DMS79 treated with DMSO at 0.1 percent for 48 hours (cell line): ENCODE measurements at regions not wholly inside any gene's neighbourhood (a gene's known extent, or its start where the extent isn't known, plus 50 kb on each side); places are given as distances from the start of the nearest gene placed in this dataset.
"Not testable (repeated sequence)": the region's sequence is repeated elsewhere in the genome, so short reads cannot be mapped to it uniquely, and the experiment has no call there.

Experiments used
- DNase-seq: peaks from one replicate; lab custom pipeline; 2025; lab: John Stamatoyannopoulos, UW

DNA sequence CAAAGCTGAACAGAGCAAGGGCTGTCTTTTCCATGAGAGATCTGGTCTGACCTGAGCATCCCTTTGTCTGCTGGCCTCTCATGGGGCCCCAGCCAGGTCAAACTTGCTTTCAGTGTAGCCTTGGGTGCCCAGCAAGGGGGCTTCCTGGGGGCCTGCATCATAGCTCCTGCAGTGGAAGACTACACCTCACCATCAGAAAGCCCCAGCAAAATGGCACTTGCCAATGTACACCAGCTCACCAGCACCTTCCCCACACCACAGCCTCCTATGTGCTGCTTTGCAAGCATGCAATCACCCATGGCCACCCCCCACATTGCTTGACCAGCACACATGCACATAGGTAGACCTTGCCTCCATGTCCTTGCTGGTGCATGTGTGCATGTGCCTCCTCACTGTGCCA is 1478.1 kb downstream of the FSTL5 start:
- DNase-seq: no peak

DNA sequence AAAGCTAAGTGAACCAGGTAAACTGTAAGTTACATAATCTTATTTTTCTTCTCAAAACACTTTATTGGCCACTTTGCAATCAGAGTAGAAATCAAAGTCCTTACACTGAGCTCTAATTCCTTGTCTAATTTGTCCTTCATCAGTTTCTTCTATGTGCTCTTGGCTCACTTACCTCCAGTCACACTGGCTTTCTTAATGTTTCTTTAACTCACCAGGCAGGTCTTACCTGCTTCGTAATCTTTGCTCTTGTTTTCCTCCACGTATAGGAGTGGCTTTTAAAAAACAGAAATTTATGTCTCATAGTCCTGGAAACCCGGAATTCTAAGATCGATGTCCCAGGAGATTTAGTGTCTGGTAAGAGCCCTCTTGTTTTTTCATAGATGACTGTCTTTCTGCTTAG is 1462.1 kb downstream of the FSTL5 start:
- no peak for DNase-seq

DNA sequence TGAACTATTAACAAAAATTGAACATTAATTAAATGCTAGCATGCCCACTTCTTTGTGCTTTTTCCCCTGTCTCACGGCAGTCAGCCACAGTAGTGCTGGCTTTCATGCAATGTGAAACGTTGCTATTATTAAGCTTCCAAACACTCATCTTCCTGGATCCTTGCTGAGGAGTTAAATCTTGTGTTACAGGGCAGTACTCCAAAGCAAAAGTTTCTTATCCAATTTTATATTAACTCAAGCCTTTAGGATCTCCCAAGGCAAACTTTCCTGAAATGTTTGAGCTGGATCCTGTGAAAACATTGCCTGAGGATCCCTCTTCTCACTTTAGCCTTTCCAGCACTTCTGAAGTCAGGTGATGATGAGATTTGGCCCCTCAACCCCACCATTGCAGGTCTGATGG is 1454.8 kb downstream of the FSTL5 start:
- DNase-seq: no peak

DNA sequence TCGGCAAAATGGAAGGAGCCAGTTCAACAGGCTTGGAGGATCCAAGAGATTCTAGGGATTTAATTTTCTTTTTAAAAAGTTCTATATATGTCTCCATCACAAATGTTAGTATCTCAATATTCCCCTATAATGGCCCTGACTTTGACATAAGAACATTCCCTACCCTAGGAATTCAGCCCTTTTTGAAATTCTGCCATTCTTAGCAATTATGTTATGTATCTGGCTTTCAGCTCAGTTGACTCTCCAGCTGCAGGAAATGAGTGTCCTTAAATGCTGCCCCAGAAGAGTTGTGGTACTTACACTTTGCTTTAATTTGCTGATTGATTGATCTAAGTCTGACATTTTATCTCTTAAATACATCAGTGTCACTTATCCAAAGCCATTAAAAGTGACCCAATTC is 1454.3 kb downstream of the FSTL5 start:
- DNase-seq: no peak

DNA sequence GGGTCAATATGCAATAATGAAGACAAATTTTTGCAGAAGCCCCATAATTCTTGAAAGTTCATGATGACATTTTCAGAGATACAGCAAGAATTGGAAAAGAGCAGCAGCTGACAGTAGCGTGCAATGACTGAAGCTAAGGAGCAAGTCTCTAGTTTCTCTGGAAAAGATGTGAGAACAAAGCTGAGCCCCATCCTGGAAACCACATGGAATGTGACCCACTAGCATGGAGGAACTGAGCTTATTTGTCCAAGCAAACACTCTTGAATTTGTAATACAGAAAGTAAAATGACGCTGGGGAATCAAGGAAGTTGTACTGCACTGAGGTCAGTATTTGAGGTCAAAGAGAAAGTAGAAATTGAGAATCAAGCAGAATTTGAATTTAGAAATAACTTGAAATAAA is 1447.2 kb downstream of the FSTL5 start:
- DNase-seq: no peak

DNA sequence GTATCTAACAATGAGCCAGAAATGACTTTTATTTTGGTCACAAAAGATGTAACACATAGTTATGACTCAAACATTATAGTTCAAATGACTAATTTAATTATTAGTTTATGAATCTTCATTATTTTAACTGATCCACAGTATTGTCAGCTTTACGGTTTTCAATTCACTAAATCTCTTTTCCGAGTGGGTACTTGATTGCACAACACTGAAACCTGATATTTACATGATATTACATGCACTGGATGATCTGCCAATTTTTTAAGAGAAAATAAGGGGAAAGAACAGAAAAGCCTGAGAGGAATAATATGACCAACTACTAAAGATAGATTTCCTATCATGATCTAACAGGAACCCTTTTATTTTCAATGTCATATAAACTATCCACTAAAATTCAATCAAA is 1446.0 kb downstream of the FSTL5 start:
- no peak for DNase-seq

DNA sequence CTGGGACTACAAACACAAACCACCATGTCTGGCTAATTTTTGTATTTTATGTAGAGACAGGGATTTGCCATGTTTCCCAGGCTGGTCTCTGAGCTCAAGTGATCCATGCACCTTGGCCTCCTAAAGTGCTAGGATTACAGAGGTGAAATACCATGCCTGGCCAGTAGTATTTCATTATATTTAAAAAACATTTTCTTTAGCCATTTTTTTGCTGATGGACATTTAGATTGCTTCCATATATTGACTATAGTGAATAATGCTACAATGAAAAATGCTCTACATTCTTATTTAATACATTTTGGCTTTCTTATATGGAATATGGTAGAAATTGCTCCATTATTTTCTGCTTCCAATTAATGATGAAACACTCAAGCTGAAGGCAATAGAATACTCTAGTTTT is 1439.7 kb downstream of the FSTL5 start:
- no peak for DNase-seq

DNA sequence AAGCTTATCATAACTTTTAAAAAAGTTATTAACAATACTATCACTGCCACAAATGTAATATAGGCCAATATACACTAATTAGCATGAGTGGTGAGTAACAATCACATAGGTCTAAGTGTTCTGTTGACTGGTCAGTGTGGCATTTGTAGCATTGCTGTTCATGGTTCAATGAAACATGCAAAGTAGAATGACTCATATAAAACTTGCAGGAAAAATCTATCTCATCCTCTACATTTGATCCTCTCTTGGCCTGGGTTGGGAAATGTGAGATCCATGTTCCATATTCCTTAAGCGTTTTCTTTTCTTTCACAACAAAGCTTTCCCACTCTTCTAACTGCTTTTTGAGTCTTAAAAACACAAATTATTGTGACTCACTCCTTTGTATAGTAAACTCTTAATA is 1418.7 kb downstream of the FSTL5 start:
- DNase-seq: no peak

DNA sequence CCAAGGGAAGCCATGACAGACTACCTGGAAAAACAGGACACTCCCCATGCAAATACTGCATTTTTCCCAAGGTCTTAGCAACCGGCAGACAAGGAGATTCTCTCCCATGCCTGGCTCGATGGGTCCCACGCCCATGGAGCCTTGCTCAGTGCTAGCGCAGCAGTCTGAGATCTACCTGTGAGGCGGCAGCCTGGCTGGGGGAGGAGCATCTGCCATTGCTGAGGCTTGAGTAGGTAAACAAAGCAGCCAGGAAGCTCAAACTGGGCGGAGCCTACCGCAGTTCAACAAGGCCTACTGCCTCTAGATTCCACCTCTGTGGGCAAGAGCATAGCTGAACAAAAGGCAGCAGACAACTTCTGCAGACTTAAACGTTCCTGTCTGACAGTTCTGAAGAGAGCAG is 1417.2 kb downstream of the FSTL5 start:
- DNase-seq: not testable (repeated sequence)

DNA sequence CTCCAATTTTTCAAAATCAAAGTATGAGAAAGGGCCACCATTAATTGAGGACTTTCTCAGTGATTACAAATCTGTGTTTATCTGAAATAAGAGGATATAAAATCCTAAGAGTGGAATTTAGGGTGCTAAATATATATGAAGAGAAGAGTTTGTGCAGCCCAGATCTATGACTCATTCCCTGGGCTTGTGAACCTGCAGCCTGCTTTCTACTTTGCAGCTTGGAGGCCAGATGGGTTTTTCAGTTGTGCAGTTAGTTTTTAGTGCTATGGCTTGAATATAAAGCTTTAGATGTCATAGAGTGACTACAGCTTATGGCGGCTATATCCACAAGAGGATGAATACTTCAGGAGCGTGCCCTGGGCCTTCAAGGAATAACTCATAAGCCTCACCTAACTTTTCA is 1391.1 kb downstream of the FSTL5 start:
- DNase-seq: no peak

DNA sequence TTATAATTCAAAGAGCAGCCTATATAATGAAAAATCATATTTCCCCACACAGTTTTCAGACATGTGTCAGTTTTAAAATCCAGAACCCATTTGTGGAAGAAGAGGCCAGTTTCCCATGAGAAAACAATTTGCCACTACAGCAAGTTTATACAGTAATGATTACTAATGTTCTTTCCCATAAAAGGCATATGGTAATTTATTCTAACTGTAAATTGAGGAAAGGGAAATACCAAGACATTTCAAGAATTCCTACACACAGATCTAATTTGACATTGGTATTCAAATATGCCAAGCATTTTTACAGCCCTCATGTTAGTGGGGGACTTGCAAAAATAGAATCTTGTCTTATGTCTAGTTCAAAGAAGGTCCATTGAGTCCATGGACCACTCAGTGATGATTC is 1368.6 kb downstream of the FSTL5 start:
- DNase-seq: no peak

DNA sequence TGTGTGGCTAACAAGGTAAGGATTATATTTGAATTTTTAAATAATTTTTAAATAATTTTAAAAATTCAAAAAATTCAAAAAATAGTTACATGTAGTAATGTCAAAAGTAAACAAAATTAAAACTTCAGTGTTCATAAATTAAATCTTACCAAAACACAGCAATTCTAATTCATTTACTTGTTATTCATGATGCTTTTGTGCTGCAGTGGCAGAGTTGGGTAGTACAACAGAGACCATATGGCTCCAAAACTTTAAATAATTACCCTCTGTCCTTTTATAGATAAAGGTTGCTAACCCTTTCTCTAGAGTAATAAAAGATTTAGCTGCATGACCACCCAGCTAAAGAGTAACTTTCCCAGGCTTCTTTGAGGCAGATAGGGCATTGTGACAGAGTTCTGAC is 1355.6 kb downstream of the FSTL5 start:
- no peak for DNase-seq

DNA sequence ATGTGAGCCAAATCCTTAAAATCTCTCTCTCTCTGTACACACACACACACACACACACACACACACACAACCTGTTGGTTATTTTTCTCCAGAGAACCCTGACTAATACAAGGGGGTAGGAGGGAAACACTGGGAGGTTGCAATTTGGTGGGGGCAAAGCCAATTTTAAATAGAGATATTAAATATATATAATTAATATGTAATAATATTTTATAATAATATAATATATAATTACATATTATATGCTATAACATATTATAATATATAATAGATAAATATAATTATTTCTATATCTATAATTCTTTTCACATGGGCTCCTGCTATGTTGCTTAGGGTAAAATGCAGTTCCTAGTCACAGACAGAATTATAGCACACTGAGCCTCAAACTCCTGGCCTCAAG is 1354.2 kb downstream of the FSTL5 start:
- no peak for DNase-seq

DNA sequence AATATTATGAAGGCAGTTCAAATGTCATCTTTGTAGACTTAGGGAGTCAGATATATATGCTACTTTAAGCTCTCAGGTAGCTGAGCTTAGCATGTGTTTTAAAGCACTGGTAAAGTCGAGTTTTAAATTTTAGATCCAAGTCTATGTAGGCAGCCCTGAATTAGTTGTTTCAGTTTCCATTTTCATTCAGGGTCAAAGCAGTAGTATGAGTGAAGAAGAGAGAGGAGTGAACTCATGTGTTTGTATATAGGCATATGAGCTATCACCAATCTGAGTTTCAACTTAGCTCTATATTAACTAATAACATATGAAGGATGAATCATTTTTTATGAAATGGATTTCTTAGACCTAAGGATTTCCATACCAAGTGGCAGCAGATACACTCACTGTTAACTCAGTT is 1353.4 kb downstream of the FSTL5 start:
- DNase-seq: no peak

DNA sequence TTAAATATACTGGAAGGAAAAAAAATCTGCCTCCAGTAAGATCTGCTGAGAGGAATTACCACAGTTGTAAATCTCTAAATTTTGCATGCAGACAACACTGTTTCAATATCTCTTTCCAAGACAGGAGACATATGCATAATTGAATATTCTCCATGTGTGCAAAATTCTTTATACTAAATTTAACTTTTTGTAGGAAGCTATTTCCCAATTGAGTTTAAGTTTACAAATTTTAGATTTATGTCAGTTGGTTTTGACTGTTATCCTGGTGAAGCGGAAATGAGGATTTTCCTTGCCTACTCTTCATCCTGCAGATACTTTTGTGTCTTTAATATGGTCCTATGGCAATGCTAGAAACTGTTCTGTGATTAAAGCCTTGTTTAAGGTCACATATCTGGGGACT is 1352.9 kb downstream of the FSTL5 start:
- DNase-seq: no peak

DNA sequence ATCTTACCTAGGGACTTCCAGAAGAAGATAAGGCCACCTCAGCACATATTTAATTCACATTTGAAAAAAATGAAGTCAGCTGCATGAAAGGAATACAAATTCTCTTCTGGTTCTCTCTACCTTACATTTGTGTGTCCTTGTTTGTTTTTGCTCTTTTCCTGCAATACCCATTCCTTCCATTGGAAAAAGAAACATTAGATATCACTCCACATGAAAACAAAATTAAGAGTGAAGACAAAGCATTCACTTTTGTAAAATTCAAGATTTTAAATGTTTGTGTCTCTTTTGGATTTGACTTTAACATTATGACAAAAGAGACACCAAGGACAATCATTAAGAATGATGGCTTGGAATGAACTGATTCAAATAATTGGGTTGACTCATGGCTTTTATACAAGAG is 1351.8 kb downstream of the FSTL5 start:
- DNase-seq: no peak

DNA sequence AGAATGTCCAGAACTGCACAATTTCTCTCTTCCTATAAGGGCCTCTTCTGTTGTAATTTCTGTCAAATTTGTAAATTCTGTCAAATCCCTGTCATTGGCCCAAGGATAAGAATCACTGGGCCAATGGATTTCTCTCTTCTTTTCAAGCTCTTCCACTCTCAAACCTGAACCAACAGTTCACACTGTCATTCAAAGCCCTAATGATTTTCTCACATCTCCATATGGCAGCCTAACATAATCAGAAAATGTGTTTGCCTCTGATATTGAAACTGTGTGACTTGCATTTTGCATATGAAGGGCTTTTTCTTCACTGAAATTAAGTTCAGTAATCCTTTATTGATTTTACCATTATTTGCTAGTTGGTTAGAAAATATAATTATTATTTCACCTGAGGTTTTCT is 1349.1 kb downstream of the FSTL5 start:
- no peak for DNase-seq

DNA sequence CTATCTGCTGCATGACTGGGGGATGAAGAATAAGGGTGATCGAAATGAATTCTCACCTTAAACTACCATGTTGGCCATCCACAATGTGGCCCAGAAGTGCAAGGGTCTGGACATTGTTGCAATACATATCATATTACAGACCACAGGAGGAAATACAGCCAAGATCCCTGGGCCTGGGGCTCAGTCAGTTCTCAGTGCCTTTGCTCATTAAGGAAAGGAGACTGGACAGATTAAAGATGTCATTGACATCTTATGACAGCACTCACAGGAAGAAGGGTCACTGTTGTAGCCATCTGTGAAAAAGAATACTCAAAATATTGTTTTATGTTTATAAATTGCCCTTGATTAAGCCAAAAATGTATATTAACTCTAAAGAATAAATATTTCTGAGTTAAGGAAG is 1345.2 kb downstream of the FSTL5 start:
- DNase-seq: no peak

DNA sequence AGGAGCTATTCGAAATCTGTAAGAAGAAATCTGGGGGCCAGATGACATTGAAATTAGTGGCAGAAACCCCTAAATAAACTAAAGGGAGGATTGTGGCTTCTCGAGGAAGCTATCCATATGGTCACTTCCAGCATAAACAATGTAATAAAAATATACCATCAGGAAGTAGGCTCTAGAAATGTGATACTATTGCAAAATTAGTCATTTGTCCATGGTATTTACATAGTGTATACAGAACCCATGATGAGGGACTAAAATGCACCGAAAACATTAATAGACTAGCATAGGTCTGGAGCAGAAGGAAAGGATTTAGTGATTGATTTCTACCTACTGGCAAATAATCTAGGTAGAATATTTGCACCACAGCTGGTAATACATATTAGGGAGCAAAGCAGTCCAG is 1344.0 kb downstream of the FSTL5 start:
- DNase-seq: no peak

DNA sequence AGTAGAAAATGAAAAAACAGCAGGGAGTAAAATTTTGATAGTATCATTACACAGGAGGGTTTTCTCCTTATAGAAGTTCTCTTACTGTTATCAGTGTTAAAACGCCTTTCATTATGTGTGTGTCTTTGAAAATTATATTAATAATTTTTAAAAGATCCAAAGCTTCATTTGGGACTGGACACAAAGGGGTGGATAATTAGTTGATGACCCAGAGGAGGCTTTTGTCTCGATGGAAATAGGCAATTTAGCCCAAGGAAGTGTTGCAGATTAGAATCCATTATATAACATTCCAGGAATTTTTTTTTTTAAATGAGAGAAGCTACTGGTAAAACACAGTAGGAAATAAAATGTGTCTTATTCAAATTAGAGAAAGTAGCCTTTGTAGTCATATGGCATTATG is 1339.3 kb downstream of the FSTL5 start:
- DNase-seq: no peak

DNA sequence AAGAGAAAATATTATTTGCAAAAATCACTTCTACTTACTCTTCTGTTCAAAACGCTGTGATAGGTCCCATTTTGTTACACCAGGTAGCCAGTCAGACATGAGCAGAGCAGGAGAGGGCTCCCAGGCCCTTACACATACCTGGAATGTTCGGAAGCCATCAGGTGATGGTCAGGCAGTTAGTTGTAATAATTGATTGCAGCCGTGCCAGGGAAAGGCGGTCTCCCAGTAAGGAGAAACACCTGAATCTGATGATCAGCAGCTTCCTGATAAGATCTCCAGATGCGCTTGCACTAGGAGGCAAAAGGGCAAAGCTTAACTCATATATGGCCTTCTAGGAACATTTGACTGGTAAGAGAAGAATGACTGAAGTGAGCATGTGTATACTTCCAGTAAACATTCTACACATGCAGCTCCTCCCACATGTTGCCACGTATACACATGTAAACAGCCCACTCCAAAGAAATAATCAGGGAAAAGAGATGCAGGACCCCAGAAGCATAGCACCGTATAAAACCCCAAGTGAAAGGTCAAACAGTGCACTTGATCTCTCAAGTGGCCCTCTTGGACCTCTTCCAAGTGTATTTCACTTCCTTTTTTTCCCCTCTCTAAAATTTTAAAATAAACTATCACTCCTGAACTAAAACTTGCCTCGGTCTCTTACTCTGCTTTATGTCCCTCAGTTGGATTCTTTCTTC is 1338.0 kb downstream of the FSTL5 start:
- no peak for DNase-seq

DNA sequence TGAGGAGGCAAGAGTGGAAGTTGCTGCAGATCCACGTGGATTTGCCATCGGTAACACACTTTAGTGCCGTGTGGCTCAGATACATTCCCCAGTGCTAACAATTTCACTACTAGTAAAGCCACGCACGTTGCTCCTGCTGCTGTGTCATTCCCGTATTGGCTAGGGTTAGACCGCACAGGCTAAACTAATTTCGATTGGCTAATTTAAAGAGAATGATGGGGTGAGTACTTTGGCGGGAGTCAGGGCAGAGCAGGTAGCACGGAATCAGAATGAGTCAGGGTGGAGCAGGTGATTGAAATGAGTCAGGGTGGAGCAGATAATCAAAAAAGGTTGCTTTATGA is 1337.5 kb downstream of the FSTL5 start:
- DNase-seq: no peak

DNA sequence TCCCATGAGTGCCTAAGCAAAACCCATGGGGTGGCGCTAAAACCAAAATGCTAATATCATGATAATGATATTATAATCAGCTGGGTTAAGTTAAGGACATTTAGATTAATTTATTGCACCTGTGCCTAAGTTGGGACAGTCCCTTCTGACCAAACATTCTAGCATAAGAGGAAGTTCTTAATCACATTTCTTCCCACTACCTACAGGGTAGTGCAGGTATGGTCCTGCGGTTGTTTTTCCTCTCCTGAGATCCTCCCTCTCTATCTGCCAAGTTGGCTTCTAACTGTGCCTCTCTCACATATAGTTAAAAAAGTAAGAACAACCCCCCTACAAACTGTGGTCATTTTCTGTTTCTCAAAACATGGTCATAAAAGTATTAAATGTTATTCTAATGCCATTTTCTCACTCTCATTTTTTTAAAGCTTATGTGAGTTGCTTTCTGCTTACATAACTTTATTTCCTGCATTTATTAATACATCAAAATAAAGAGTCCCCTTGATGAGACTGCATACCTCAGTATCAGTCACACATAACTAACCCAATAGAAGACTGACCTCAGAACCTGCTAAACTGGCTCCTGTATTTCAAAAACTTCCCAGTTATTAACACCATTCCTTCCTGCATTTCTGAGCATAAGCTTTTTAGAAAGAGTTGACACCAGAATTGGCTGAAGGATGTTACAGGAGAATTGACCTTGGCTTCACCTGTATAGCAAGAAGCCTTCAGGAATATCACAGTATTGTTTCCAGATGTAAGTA is 1332.5 kb downstream of the FSTL5 start:
- DNase-seq: no peak

DNA sequence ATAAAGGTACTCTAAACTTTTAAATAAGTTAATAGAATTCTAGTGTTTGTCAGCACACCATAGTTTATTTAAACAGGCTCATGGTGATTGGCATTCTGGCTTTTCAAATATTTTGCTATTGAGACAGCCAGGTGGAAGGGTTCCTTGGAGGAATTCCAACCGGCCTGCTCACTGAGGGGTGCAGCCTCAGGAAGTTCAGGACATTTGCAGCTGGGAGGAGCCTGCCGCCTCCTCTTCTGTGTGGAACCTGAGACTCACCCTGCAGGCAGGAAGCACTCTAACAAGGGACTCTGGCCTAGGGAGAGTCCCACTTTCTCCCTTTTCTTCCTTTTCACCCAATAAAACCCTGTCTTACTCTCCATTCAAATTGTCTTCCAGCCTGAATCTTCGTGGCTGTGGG is 1328.0 kb downstream of the FSTL5 start:
- no peak for DNase-seq
